ENCODE measurements at regions not wholly inside any gene's neighbourhood (a gene's known extent, or its start where the extent isn't known, plus 50 kb on each side); places are given as distances from the start of the nearest gene placed in this dataset.
A peak's percentile ranks its signal among the peaks of the same experiment; 100 is the strongest.

- Histone ChIP-seq H3K79me2 (replicated peaks; ENCODE audit: insufficient read depth, low read length) (no peaks in the 10 kb centered on the region), H3K36me3 (ENCODE audit: insufficient read depth, low read length) (no peaks in the 10 kb centered on the region), H3K9me3 (ENCODE audit: low read length) (no peaks in the 10 kb centered on the region), H3K27me3 (ENCODE audit: insufficient read depth, low read depth, low read length) (no peaks in the 10 kb centered on the region), H4K20me1 (ENCODE audit: insufficient read depth) (no peaks in the 10 kb centered on the region), H3K4me2 (ENCODE audit: low read length) (peak overlapping the region; percentile 43), H3K9ac (ENCODE audit: low read length) (peak overlapping the region; percentile 18), H3F3A (ENCODE audit: insufficient read depth, low read length, poor library complexity, severe bottlenecking) (no peaks in the 10 kb centered on the region), H3K27ac (ENCODE audit: low read length) (peak overlapping the region; percentile 46), H3K9me2 (ENCODE audit: insufficient read depth, low read length) (no peaks in the 10 kb centered on the region), H3K4me3 (ENCODE audit: low read length) (peak overlapping the region; percentile 8), H2AFZ (ENCODE audit: low read depth, low read length) (peak overlapping the region; percentile 12)
- TF ChIP-seq MXI1 (conservative IDR thresholded peaks at IDR 0.05; ENCODE audit: poor library complexity, severe bottlenecking), result no peak
- TF ChIP-seq CTCF (IDR thresholded peaks at IDR 0.05; ENCODE audit: poor library complexity, severe bottlenecking), result no peak
- no peak for TF ChIP-seq SMC3 (conservative IDR thresholded peaks at IDR 0.05; ENCODE audit: poor library complexity)
- no peak for TF ChIP-seq RAD21 (conservative IDR thresholded peaks at IDR 0.05)
- TF ChIP-seq REST (IDR thresholded peaks at IDR 0.05; ENCODE audit: borderline replicate concordance), result no peak
Measured at GRCh38 chr4:81874661-81875515, 403.2 kb upstream of the RASGEF1B start.

- H3K9me3 ChIP-seq (ENCODE audit: low read length), result no peaks in the 10 kb centered on the region
- H4K20me1 ChIP-seq (ENCODE audit: insufficient read depth), result no peaks in the 10 kb centered on the region
- no peaks in the 10 kb centered on the region for H3K27me3 ChIP-seq (ENCODE audit: insufficient read depth, low read depth, low read length)
- no peak overlapping the region for H3K27ac ChIP-seq (ENCODE audit: low read length)
- no peak for TF ChIP-seq EZH2 (IDR thresholded peaks at IDR 0.05; ENCODE audit: borderline replicate concordance, insufficient read depth, low read length, poor library complexity, severe bottlenecking)
- H3K79me2 ChIP-seq (replicated peaks; ENCODE audit: insufficient read depth, low read length), result no peaks in the 10 kb centered on the region
- H3K36me3 ChIP-seq (ENCODE audit: insufficient read depth, low read length), result no peaks in the 10 kb centered on the region
- no peak overlapping the region for H3K9ac ChIP-seq (ENCODE audit: low read length)
- H3K4me3 ChIP-seq (ENCODE audit: low read length), result no peak overlapping the region
- no peak overlapping the region for H3K4me2 ChIP-seq (ENCODE audit: low read length)
- H3K9me2 ChIP-seq (ENCODE audit: insufficient read depth, low read length), result no peaks in the 10 kb centered on the region
- no peak overlapping the region for H2AFZ ChIP-seq (ENCODE audit: low read depth, low read length)
- H3F3A ChIP-seq (ENCODE audit: insufficient read depth, low read length, poor library complexity, severe bottlenecking), result no peaks in the 10 kb centered on the region
Measured at GRCh38 chr4:81870275-81870674, 398.6 kb upstream of the RASGEF1B start.

- Histone ChIP-seq H3K4me3 (ENCODE audit: low read length) (no peak overlapping the region), H3K9me2 (ENCODE audit: insufficient read depth, low read length) (no peaks in the 10 kb centered on the region), H3K27me3 (ENCODE audit: insufficient read depth, low read depth, low read length) (no peaks in the 10 kb centered on the region), H2AFZ (ENCODE audit: low read depth, low read length) (no peak overlapping the region), H3K36me3 (ENCODE audit: insufficient read depth, low read length) (no peaks in the 10 kb centered on the region), H3F3A (ENCODE audit: insufficient read depth, low read length, poor library complexity, severe bottlenecking) (no peaks in the 10 kb centered on the region), H3K27ac (ENCODE audit: low read length) (no peak overlapping the region), H4K20me1 (ENCODE audit: insufficient read depth) (no peaks in the 10 kb centered on the region), H3K4me2 (ENCODE audit: low read length) (no peak overlapping the region), H3K79me2 (replicated peaks; ENCODE audit: insufficient read depth, low read length) (no peaks in the 10 kb centered on the region), H3K9ac (ENCODE audit: low read length) (no peak overlapping the region), H3K9me3 (ENCODE audit: low read length) (no peaks in the 10 kb centered on the region)
- TF ChIP-seq RAD21 (conservative IDR thresholded peaks at IDR 0.05) (no peak), CTCF (IDR thresholded peaks at IDR 0.05; ENCODE audit: poor library complexity, severe bottlenecking) (no peak), MXI1 (conservative IDR thresholded peaks at IDR 0.05; ENCODE audit: poor library complexity, severe bottlenecking) (no peak), EZH2 (IDR thresholded peaks at IDR 0.05; ENCODE audit: borderline replicate concordance, insufficient read depth, low read length, poor library complexity, severe bottlenecking) (no peak), SMC3 (conservative IDR thresholded peaks at IDR 0.05; ENCODE audit: poor library complexity) (no peak), REST (IDR thresholded peaks at IDR 0.05; ENCODE audit: borderline replicate concordance) (no peak), POLR2AphosphoS5 (IDR thresholded peaks at IDR 0.05) (no peak), TAF1 (IDR thresholded peaks at IDR 0.05; ENCODE audit: low read depth) (no peak), EP300 (conservative IDR thresholded peaks at IDR 0.05; ENCODE audit: poor library complexity, severe bottlenecking) (no peak)
Measured at GRCh38 chr4:81860111-81860510, 388.4 kb upstream of the RASGEF1B start.
